NCI-H524 treated with DMSO at 0.1 percent for 48 hours (cell line): ENCODE measurements at regions not wholly inside any gene's neighbourhood (a gene's known extent, or its start where the extent isn't known, plus 50 kb on each side); places are given as distances from the start of the nearest gene placed in this dataset.
A peak's percentile ranks its signal among the peaks of the same experiment; 100 is the strongest.

ENCODE experiments used
- DNase-seq: peaks from one replicate; lab custom pipeline; 2025; lab: John Stamatoyannopoulos, UW

DNA sequence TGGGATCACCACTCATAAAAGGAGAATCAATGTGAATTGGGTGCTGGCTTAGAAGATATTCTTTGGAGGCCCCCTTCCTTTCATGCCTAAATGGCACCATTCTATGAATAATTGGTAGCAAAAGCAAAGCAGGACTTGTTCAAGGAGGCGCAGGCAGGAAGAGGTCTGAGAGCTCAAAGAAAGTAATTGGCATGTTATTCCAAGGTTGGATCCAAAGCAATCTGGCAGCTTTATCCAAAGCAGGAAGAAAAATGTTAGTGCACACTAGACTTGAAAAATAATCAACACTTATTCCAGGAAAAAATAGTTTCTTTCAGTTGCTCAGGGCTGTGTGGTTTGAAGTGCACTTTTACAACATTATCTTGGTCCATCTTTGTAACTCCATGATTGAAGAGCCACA is 326.4 kb downstream of the NUAK1 start:
- no peak for DNase-seq

DNA sequence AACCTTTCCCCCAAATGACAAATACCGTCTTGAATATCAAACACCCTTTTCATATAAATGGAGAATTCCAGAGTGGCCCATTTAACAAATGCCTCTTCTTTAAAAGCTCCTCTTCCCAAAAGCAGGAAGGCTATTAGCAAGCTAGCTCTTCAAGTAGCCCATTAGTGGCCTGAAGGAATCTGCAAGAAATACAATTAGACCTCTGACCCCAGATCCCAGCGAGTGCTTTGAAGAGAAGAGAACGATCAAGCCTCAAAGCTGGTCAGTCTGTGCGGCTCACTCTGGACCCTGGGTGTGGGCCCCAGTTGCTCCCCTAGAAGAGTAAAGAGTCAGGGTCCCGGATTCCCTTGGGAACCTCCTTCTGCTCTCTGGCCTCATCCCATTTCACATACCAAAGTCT is 325.6 kb downstream of the NUAK1 start:
- no peak for DNase-seq

DNA sequence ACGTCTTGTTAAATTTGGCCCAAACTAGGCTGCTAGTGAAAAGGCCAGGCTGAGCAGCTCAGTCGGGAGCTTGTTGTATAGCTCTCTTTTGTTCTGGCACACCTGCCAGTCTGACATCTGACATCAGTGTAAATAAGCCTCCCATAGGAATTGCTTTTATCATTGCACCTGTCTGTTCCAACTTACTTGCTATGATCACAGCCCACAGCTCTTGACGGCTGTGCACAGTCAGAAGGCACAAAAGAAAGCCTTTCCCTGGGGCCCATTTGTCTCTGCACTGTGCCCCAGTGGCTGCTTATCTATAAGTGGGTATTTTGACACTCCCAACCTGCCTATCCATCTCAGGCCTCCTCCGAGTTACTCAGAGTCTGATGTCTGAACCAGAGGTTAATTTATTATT is 324.5 kb downstream of the NUAK1 start:
- peak; percentile 23 for DNase-seq

DNA sequence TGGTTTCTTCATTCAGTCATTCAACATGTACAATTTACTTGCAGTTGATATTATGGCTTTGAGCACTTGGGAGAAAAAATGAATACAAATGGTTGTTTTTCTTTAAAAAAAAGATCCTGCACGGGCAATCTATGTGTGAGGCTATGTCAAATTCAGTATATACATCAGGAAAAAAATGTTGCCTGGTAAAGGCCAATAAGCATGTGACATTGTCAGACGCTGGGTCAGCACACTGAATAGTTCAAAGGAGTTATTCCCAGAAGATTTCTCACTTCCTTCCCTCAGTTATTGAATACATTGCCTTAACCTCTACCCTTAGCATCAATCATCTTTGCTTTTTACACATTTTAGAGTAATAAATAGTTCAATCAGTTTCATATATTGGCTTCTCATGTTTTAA is 319.2 kb downstream of the NUAK1 start:
- DNase-seq, result no peak

DNA sequence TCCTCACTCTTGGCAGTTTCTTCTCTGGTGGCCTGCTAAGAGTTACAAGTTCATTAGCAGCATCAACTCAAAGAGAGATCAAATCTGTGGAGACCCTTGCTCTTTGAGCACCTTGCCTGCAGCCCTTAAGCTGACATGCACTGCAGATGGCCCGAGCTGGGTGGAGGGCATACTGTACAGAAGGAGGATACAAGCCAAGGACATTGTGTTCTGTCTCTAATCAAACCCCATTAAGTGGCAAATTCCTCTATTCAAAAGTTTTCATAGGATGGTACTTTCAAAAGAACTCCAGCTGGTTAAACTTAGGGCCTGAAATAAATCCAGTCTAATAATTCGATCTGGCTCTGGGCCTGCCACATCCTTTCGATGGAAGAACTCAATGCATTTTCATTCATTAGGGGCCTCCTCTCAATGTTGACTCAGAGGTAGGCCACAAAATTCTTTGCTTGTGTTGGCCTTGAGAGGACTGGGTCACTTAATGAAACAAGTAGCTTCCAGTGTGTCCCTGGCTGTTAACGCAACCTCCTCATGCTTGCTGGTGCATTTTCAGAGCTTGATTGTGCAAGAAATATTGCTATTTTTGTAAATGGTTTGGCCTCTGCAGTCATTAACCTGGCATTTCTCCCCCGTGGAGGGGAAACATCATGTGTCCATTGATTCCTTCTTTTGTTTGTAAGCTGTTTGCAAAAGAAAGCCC is 318.2 kb downstream of the NUAK1 start:
- no peak for DNase-seq

DNA sequence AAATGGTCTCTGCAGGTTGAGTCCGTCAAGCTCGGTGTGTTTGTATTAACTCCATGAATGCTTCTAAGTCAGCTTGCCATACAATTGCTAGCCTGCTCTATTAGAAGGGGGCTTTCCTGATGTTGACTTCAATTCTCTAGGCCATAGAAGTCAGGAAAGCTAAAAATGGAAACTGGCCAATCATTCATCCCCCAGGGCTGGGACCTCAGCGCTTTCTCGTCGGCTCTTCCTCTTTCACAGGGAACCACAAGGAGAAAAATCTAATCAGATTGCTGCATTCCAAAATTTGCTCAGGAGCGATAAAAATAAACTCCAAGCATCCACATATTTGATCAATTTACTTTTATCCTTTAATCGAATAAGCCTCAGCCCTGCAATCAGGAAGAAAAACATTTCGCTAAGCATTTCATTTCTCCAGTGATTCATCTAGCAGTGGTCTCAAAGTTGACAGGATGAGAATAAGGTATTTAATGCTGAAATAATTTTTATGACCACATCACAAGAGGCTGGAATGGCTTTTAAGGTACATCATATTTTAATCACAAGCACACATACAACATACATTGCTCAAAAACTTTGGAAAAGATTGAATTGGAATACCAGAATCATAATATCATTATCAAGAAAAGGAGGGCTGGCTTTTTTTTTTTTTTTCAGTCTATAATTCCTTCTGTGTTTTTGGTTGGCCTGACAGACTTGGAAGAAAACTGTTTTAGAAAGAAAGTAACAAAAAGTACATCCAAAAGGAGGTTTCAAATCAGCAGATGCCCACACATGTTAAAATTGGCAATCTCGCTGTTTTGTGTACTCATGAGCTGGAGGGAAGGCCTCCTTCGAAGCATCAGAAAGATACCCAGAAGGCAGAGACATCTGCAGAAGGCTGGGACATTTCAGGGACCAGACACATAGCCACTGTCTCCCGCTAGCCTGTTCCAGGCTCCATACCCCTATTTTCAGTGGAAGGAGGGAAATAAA is 316.3 kb downstream of the NUAK1 start:
- no peak for DNase-seq

DNA sequence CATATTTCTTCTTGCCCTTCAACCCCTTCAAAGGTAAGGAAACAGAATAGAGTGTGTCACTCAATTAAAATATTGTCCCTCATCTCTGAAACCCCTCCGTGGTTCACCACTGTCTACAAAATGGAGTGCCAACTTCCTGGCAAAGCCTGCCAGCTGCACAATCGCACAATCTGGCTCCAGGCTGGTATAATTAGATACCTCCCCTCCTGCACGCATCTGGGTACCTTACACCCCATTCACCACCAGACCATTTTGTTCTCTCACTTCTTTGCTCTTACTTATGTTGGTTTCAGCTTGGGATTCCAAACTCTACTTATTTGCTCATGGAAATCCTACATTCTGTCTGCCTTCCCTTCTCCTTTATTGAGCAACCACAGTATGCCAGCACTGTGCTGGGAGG is 314.9 kb downstream of the NUAK1 start:
- DNase-seq, result no peak

DNA sequence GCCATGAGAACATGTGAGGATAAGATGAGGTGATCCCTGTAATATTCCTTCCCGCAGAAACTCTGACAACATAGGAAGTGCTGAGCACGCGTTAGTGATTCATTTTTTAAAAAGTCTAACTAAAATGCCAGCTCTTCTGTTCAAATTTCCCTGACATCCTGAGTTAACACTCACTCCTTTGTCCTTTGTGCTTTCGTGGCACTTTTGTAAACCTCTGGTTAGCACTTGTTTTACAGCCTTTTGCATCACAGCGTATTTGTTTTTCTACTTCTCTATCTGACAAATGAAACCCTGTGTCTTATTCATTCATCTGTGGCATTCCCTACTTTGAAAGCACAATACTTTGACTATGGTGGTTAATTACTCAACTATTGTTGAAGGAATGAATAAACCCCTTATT is 313.6 kb downstream of the NUAK1 start:
- no peak for DNase-seq

DNA sequence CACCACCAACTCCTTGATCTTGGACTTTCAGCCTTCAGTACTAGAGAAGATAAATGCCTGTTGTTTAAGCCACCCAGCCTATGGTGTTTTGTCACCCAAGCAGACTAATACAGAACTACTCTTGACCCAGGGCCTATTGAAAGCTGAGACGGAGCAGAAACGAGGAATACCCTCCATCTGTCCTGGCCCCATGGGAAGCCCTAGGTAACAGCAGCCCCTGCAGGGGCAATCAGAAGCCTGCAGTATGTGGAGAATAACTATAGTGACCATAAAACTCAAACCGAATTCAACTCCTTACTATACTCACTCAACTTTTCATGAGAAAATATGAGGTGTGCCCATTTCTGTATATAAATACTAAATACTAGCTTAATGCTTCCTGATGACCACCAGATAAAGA is 307.4 kb downstream of the NUAK1 start:
- peak; percentile 90 for DNase-seq

DNA sequence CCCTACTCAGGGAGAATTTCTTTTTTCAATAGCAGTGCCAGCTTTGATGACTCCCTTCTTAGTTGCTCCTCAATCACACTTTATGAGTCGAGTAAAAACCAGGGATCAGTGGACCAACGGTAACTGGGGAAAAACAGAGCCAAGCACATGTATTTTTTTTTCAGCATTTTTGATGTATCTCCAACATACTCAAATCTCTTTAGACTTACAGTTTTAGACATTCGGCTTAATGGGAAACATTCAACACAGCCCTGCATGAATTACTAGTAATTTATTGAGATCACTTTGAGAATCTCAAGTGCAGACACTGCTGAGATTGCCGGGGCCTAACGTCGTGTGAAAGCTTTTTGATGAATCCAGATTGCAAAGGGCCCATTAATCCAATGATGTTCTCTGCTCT is 306.7 kb downstream of the NUAK1 start:
- DNase-seq, result no peak

DNA sequence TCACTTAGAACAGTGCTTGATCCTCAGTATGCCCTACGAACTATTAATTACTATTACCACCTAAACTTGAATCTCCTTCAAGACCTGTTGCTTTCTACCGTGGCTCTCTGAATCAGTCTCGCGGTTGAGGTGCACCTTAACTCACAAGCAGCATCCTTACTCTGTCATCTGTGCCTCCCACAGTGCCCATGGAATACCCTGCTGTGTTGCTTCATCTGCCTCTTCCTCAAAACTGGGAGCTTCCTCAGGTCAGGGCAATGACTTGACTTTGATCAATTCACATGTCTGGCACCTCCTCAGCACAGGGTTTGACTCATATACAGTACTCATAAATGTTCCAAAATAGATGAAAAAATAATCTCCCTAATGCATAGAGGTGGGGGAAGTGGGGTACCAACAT is 305.9 kb downstream of the NUAK1 start:
- no peak for DNase-seq

DNA sequence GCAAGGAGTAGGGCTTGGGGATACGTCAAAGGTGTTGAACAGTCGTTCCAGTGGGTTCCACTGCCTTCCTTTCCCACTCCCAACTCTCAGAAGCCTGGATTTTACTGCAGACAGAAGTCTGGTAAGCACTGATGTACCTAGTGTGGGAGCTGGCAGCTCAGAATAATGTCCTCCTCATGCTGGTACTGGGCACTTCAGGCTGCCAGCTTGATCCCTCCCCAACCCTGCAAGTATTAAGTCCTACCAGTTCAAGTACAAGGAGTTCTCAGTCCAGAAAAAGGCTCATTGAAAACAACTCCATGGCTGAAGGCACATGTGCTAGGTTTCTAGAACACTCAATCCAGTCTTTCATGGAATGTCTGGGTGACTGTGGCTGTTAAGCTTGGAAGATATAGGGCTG is 304.3 kb downstream of the NUAK1 start:
- DNase-seq, result no peak

DNA sequence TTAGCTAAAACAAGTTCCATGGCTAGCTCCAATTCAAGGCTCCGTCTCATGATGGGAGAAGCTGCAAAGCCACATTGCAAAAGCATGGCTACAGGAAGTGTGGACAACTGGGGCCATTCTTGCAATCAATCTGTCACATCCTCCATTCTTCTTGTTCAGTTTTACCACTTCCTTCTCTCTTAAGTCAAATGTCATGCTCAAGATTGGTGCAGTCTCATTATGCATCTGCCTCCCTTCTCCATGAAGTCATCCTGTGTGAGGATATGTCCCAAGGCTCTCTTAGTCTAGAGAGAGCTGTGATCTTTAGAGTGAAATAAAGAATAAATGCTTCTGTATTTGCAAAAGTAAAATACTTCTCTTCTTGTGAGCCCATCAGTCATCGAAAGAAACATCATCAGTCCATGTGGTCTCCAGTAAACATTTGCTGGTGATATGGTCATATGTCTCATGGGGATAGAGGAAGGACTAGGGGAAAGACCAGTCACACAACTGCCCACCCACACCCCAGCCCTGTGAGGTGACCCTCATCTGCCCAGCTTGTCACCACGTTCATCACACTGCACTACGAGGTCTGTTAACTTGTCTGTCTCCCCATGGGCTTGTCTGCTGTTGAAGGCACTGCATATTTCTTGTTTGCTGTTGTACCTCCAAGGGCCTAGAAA is 303.0 kb downstream of the NUAK1 start:
- no peak for DNase-seq

DNA sequence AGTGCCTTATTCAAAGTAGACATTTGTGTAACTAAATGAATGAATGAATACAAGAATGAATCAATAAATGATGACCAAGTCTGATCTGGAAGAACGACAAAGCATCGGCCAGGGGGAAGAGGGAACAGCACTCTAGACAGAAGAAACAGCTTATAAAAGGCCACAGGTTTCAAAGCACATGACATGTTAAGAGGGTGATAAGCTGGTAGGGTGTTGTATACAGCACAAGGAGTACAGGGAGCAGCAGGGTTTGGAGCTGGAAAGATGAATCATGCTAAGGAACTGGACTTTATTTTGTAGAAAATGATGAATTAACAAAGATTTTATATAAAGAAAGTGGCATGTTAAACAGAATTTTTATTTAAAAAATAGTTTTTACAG is 302.5 kb downstream of the NUAK1 start:
- DNase-seq, result no peak

DNA sequence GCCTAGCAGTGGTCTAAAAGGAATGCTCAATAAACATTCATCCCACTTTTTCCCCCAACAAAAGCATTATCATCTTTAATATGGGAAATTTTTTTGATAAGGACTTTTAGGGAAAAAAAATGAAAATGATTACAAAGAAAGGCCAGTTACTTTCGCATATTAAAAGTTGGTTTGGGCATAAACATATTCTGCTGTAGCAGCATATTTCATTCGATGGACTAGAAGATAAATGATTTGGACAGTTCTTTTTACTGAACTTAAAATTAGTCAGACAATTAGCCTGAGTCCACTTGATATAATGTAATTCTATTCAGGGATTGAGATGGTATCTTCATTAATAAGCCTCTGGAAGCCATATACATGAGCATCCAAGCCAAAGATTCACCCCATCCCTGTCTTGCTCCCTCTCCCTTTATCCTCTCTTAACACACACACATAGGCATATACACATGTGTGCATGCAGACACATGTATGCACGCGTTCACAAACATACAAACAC is 299.1 kb downstream of the NUAK1 start:
- no peak for DNase-seq

DNA sequence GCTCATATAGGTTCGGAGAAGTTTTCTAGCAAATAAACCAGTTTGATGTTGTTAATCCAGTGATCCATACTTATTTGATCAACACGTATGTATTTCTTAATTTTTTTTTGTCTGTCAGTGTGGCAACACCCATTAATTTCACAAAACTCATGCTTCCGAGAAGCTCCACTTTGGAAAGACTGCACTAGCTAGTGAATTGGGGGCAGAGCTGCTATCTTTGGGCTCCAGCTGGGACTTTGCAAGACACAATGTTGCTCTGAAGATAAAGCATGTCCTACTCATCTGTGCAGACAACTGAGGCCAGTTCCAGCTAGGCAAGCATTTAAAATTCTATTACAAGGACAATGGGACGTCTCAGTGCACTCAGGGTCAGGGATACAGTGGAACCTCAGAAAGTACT is 298.4 kb downstream of the NUAK1 start:
- DNase-seq, result no peak

DNA sequence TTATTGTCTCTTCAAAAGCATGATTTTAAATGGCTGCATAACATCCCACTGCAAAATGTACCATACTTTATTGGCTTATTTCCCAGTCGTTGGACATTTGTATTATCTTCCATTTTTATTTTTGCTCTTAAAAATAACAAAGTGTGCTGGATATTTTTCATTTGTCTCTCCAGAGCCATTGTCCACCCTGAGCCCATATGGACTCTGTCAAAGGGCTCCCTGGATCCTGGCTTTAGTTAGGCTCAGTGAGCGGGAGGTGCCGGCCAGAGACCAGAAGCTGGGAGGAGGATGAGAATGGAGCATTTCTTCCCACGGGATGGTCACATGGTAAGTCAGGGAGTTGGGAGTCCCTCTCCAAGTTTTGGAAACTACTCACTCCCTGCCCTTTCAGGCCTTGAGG is 296.9 kb downstream of the NUAK1 start:
- DNase-seq, result no peak

DNA sequence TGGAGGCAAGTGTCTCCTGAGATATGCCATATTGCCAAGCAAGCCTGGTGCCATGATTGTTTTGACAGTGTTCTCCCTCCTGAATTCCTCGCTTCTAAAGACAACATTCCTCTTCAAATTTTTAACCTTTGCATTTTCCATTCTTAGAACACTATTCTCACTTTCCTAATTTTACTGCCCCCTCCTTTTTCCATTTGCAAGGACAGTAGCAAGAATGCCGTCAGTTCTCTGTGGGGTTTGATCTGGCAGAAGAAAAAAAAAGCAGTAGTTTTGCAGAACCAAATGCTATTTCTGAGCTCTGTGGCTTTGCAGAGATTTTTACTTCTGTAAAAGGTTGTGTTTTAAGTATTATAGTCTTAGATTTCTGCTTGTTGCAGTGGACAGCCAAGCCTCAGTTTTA is 295.2 kb downstream of the NUAK1 start:
- DNase-seq, result no peak

DNA sequence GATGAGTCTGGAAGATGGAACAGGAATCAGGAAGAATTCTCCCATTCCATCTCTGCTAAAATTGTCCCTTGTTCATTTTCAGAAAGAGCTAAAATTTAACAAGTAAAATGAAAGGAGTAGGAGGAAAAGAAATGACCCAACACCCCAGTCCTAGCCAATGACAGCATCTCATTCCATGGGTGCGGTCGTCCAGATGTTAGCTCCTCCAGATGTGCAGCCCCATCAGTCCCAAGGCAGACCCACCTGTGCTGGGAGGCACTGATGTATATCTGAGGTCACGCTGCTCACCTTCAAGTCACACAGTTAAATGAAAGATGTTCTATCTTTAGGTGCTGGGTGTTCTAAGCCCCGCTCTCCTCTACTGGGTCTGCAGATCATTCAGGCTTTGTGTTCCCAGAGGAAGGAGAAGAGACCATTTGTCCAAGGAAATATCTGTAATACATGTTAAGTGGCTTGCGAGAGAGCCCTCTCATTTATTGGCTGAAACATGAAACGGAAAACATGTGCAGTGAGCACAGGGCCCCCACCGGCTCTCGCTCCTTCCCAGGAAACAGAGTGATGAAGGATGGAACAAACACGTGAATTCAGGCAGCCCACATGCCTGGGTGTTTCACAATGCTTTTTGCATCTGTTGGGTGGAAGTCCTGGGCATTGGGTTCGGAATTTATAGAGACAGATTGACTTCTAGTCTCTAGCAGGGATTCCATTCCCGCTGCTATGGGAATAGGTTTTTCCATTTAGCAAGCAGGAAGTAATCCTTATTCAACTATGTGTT is 294.6 kb downstream of the NUAK1 start:
- DNase-seq, result no peak

DNA sequence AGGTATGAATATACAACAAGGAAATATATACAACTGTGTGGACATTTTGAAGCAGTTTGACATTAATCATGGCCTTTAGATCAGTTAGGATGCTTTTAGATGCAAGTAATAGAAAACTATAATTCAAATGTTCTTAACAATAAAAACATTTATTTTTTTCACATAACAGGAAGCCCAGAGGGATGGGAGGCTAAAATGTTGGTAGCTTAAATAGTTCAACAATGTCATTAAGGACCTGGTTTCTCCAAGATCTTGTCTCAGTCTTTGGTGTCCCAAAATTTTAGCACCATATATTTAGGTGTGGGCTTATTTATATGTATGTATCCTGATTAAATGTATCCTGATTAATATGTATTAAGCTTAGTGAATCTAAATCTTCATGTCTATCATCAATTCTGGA is 292.4 kb downstream of the NUAK1 start:
- DNase-seq, result no peak

DNA sequence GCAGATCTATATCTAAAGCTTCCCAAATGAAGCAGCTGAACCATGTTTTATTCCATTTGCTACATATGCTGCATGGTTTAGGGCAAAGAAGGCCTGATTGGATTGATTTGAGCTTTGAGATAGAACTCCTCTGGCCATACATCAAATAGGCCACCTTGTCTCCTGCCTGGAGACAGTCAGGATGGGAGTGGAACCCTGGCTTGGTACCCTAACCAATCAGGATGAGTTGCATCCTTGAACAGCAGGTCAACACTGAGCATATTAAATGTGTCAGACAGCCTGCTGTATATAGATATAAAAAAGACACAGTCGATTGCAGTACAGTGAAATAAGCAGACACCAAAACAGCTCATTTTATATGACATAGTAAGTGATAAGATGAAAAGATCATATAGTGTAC is 291.7 kb downstream of the NUAK1 start:
- no peak for DNase-seq

DNA sequence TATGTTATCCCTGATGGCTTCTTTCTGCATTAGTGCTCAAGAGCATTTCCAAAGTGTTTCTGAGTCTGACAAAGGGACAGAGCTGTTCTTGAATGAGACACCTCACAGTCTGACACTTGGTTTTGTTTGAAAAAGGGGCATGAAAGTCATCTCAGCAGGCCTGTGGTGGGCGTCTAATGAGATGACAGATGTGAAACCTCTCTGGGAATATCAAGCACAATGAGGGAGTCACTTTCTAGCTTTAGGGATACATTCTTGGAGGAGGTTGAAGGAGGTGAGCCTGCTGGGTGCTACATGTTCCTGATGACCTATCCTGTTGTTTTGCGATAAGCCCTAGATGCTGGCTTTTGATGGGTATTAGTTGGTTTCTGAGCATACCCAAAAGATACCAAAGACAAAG is 290.5 kb downstream of the NUAK1 start:
- no peak for DNase-seq
